CD8-positive, alpha-beta memory T cell (primary cell): ENCODE measurements at regions not wholly inside any gene's neighbourhood (a gene's known extent, or its start where the extent isn't known, plus 50 kb on each side); places are given as distances from the start of the nearest gene placed in this dataset.
"Not testable (repeated sequence)": the region's sequence is repeated elsewhere in the genome, so short reads cannot be mapped to it uniquely, and the experiment has no call there.

Source experiments
- CTCF ChIA-PET: fragments of 350-600 bp; sonication (Branson Sonifier 250); formaldehyde crosslinking; loops from one replicate; lab custom pipeline; 2021; ENCODE audit warnings: antibody characterized with exemption; lab: Charles Lee
- POLR2A ChIA-PET: fragments of 350-600 bp; sonication (Branson Sonifier 250); formaldehyde crosslinking; loops from one replicate; lab custom pipeline; 2021; ENCODE audit warnings: antibody characterized with exemption; lab: Charles Lee
- DNase-seq, 5 donors: peaks; one replicate each; pipeline versions ENCODE4 v3.0.0 to v3.0.0-alpha.2; 2020 to 2022; ENCODE audit warnings: mixed read lengths in 1 of 5
- H3K27ac ChIP-seq: one replicate; pipeline ENCODE4 v1.7.0; 2013; ENCODE audit warnings: low read depth, mild to moderate bottlenecking, low read length, moderate library complexity
- H3K27me3 ChIP-seq: 2 replicates; pipeline ENCODE4 v1.7.0; 2013; ENCODE audit warnings: low read length, mild to moderate bottlenecking; ENCODE audit not compliant: insufficient read depth, poor library complexity, severe bottlenecking
- H3K36me3 ChIP-seq: 2 replicates; pipeline ENCODE4 v1.7.0; 2013; ENCODE audit warnings: mild to moderate bottlenecking, low read length, moderate library complexity; ENCODE audit not compliant: insufficient read depth
- H3K4me1 ChIP-seq: 2 replicates; pipeline ENCODE4 v1.7.0; 2013; ENCODE audit warnings: mild to moderate bottlenecking, low read length, moderate library complexity; ENCODE audit not compliant: insufficient read depth
- H3K4me3 ChIP-seq: 2 replicates; pipeline ENCODE4 v1.7.0; 2013; ENCODE audit warnings: mild to moderate bottlenecking, low read length
- H3K9me3 ChIP-seq: 2 replicates; pipeline ENCODE4 v1.7.0; 2013; ENCODE audit warnings: mild to moderate bottlenecking, low read length
- H3K27ac Mint-ChIP-seq, 8 donors: one replicate each; pipeline ENCODE4 v1.8.0; 2020 to 2021; ENCODE audit warnings: mixed read lengths in 8 of 8, mild to moderate bottlenecking in 6 of 8, inconsistent platforms in 3 of 8, moderate library complexity in 3 of 8
- H3K27me3 Mint-ChIP-seq, 2 donors: one replicate each; pipeline ENCODE4 v1.8.0; 2020 to 2021; ENCODE audit warnings: mixed read lengths in 2 of 2, mild to moderate bottlenecking in 1 of 2, moderate library complexity in 1 of 2
- H3K36me3 Mint-ChIP-seq, 3 donors: one replicate each; pipeline ENCODE4 v1.8.0; 2020 to 2021; ENCODE audit warnings: mixed read lengths in 3 of 3, inconsistent platforms in 1 of 3, mild to moderate bottlenecking in 1 of 3
- H3K4me1 Mint-ChIP-seq, 3 donors: one replicate each; pipeline ENCODE4 v1.8.0; 2020 to 2021; ENCODE audit warnings: mixed read lengths in 3 of 3, inconsistent platforms in 1 of 3, mild to moderate bottlenecking in 1 of 3
- H3K4me3 Mint-ChIP-seq, 7 donors: one replicate each; pipeline ENCODE4 v1.8.0; 2020 to 2021; ENCODE audit warnings: mixed read lengths in 7 of 7, mild to moderate bottlenecking in 6 of 7, moderate library complexity in 4 of 7, inconsistent platforms in 2 of 7
- H3K9me3 Mint-ChIP-seq, 5 donors: one replicate each; pipeline ENCODE4 v1.8.0; 2020 to 2022; ENCODE audit warnings: mixed read lengths in 5 of 5, mild to moderate bottlenecking in 3 of 5, moderate library complexity in 2 of 5, inconsistent platforms in 1 of 5

GRCh38 chr2:238509151-238509835 is 82.6 kb downstream of the ASB1 start:
- Mint-ChIP-seq H3K4me1 (peaks cover 0 to 19% (median 0%) of the 10 kb centered on the region in 3 donors), H3K9me3 (peaks cover 0 to 2% (median 0%) of the 10 kb centered on the region in 5 donors), H3K36me3 (no peaks in the 10 kb centered on the region), H3K4me3 (no peak overlapping the region), H3K27me3 (peaks cover 7 to 9% of the 10 kb centered on the region in 2 donors), H3K27ac (no peak overlapping the region)
- Histone ChIP-seq H3K9me3 (no peaks in the 10 kb centered on the region), H3K27me3 (no peaks in the 10 kb centered on the region), H3K27ac (no peak overlapping the region), H3K4me1 (no peaks in the 10 kb centered on the region), H3K4me3 (no peak overlapping the region), H3K36me3 (no peaks in the 10 kb centered on the region)
- POLR2A ChIA-PET: no interaction called here
- CTCF ChIA-PET: no interaction called here
- no peak for DNase-seq

- ChIA-PET CTCF (no interaction called here), POLR2A (no interaction called here)
- H3K27ac Mint-ChIP-seq: no peak overlapping the region
- H3K27ac ChIP-seq: no peak overlapping the region
- peaks cover 7 to 9% of the 10 kb centered on the region in 2 donors for H3K27me3 Mint-ChIP-seq
- peaks cover 0 to 18% (median 0%) of the 10 kb centered on the region in 3 donors for H3K4me1 Mint-ChIP-seq
- no peak overlapping the region for H3K4me3 ChIP-seq
- no peaks in the 10 kb centered on the region for H3K27me3 ChIP-seq
- peaks cover 0 to 2% (median 0%) of the 10 kb centered on the region in 5 donors for H3K9me3 Mint-ChIP-seq
- no peak overlapping the region for H3K4me3 Mint-ChIP-seq
- no peak for DNase-seq
- no peaks in the 10 kb centered on the region for H3K36me3 ChIP-seq
- no peaks in the 10 kb centered on the region for H3K36me3 Mint-ChIP-seq
- no peaks in the 10 kb centered on the region for H3K9me3 ChIP-seq
- H3K4me1 ChIP-seq: no peaks in the 10 kb centered on the region
Measured at GRCh38 chr2:238509903-238510302, 83.2 kb downstream of the ASB1 start.

- H3K4me1 ChIP-seq: no peaks in the 10 kb centered on the region
- ChIA-PET POLR2A (no interaction called here), CTCF (no interaction called here)
- no peak overlapping the region for H3K27ac ChIP-seq
- H3K4me3 Mint-ChIP-seq: no peak overlapping the region
- H3K27ac Mint-ChIP-seq: peak overlapping the region in 1 of 8 donors; percentile 29
- H3K4me3 ChIP-seq: no peak overlapping the region
- H3K9me3 ChIP-seq: no peaks in the 10 kb centered on the region
- H3K36me3 Mint-ChIP-seq: no peaks in the 10 kb centered on the region
- no peaks in the 10 kb centered on the region for H3K36me3 ChIP-seq
- peaks cover 0 to 6% (median 0%) of the 10 kb centered on the region in 3 donors for H3K4me1 Mint-ChIP-seq
- H3K27me3 Mint-ChIP-seq: peaks cover 9 to 14% of the 10 kb centered on the region in 2 donors
- peaks cover 0 to 5% (median 4%) of the 10 kb centered on the region in 5 donors for H3K9me3 Mint-ChIP-seq
- DNase-seq: no peak
- H3K27me3 ChIP-seq: no peaks in the 10 kb centered on the region
Measured at GRCh38 chr2:238510911-238511613, 84.3 kb downstream of the ASB1 start.

- Histone ChIP-seq H3K4me3 (no peak overlapping the region), H3K9me3 (no peaks in the 10 kb centered on the region), H3K27me3 (no peaks in the 10 kb centered on the region), H3K36me3 (no peaks in the 10 kb centered on the region), H3K27ac (no peak overlapping the region), H3K4me1 (no peaks in the 10 kb centered on the region)
- Mint-ChIP-seq H3K27me3 (peaks cover 9 to 14% of the 10 kb centered on the region in 2 donors), H3K36me3 (peaks cover 0 to 2% (median 0%) of the 10 kb centered on the region in 3 donors), H3K9me3 (peaks cover 0 to 7% (median 7%) of the 10 kb centered on the region in 5 donors), H3K4me3 (no peak overlapping the region), H3K27ac (no peak overlapping the region), H3K4me1 (peaks cover 0 to 5% (median 0%) of the 10 kb centered on the region in 3 donors)
- ChIA-PET POLR2A (no interaction called here), CTCF (no interaction called here)
- no peak for DNase-seq
Measured at GRCh38 chr2:238511614-238511950, 84.9 kb downstream of the ASB1 start.

GRCh38 chr2:238512247-238512867 is 85.6 kb downstream of the ASB1 start:
- POLR2A ChIA-PET: no interaction called here

GRCh38 chr2:238513346-238513745 is 86.6 kb downstream of the ASB1 start:
- H3K27ac Mint-ChIP-seq: no peak overlapping the region
- ChIA-PET CTCF (interaction anchor here (1.3 to 1.4 kb wide), 2 partner anchors 9 to 35 kb away, joined by 4 to 5 read pairs; no protein-coding TSS in a partner anchor), POLR2A (no interaction called here)
- H3K27ac ChIP-seq: no peak overlapping the region
- H3K4me1 ChIP-seq: no peaks in the 10 kb centered on the region
- H3K27me3 ChIP-seq: no peaks in the 10 kb centered on the region
- peaks cover 6 to 13% of the 10 kb centered on the region in 2 donors for H3K27me3 Mint-ChIP-seq
- H3K9me3 ChIP-seq: peaks cover 6% of the 10 kb centered on the region
- H3K36me3 ChIP-seq: no peaks in the 10 kb centered on the region
- H3K4me3 ChIP-seq: no peak overlapping the region
- no peak overlapping the region for H3K4me3 Mint-ChIP-seq
- H3K36me3 Mint-ChIP-seq: peaks cover 0 to 11% (median 0%) of the 10 kb centered on the region in 3 donors
- no peak for DNase-seq
- peaks cover 6 to 19% (median 14%) of the 10 kb centered on the region in 5 donors for H3K9me3 Mint-ChIP-seq
- no peaks in the 10 kb centered on the region for H3K4me1 Mint-ChIP-seq

More at GRCh38 chr2:238512247-238512867, 85.6 kb downstream of the ASB1 start:
- H3K27ac Mint-ChIP-seq: no peak overlapping the region
- Histone ChIP-seq H3K4me3 (no peak overlapping the region), H3K27ac (no peak overlapping the region), H3K9me3 (peaks cover 6% of the 10 kb centered on the region), H3K36me3 (no peaks in the 10 kb centered on the region), H3K27me3 (no peaks in the 10 kb centered on the region), H3K4me1 (no peaks in the 10 kb centered on the region)
- H3K9me3 Mint-ChIP-seq: peaks cover 0 to 12% (median 9%) of the 10 kb centered on the region in 5 donors
- CTCF ChIA-PET: interaction anchor here (1.3 kb wide), 1 partner anchor 34 kb away, joined by 4 read pairs; no protein-coding TSS in a partner anchor
- peaks cover 9 to 13% of the 10 kb centered on the region in 2 donors for H3K27me3 Mint-ChIP-seq
- no peak overlapping the region for H3K4me3 Mint-ChIP-seq
- H3K4me1 Mint-ChIP-seq: peaks cover 0 to 5% (median 0%) of the 10 kb centered on the region in 3 donors
- peaks cover 0 to 4% (median 0%) of the 10 kb centered on the region in 3 donors for H3K36me3 Mint-ChIP-seq
- DNase-seq: no peak

GRCh38 chr2:238514024-238514423 is 87.3 kb downstream of the ASB1 start:
- H3K9me3 ChIP-seq, H3K4me3 ChIP-seq, H3K27ac Mint-ChIP-seq, H3K4me1 ChIP-seq, DNase-seq, H3K27me3 Mint-ChIP-seq, H3K4me1 Mint-ChIP-seq, H3K27me3 ChIP-seq, H3K27ac ChIP-seq, H3K4me3 Mint-ChIP-seq, H3K36me3 ChIP-seq, POLR2A ChIA-PET: not testable (repeated sequence)
- Mint-ChIP-seq H3K9me3 (peaks cover 6 to 20% (median 14%) of the 10 kb centered on the region in 5 donors), H3K36me3 (peaks cover 0 to 11% (median 0%) of the 10 kb centered on the region in 3 donors)
- CTCF ChIA-PET: interaction anchor here (1.3 to 1.4 kb wide), 2 partner anchors 10 to 53 kb away, joined by 3 to 5 read pairs; no protein-coding TSS in a partner anchor

GRCh38 chr2:238515377-238515776 is 88.7 kb downstream of the ASB1 start:
- DNase-seq: no peak
- H3K27ac ChIP-seq: no peak overlapping the region
- H3K36me3 Mint-ChIP-seq: peaks cover 0 to 11% (median 0%) of the 10 kb centered on the region in 3 donors
- peaks cover 6% of the 10 kb centered on the region for H3K9me3 ChIP-seq
- no peaks in the 10 kb centered on the region for H3K4me1 Mint-ChIP-seq
- H3K4me3 ChIP-seq: no peak overlapping the region
- H3K36me3 ChIP-seq: no peaks in the 10 kb centered on the region
- peaks cover 6 to 21% (median 18%) of the 10 kb centered on the region in 5 donors for H3K9me3 Mint-ChIP-seq
- H3K4me1 ChIP-seq: no peaks in the 10 kb centered on the region
- no peak overlapping the region for H3K4me3 Mint-ChIP-seq
- no peak overlapping the region for H3K27ac Mint-ChIP-seq
- ChIA-PET CTCF (no interaction called here), POLR2A (no interaction called here)
- H3K27me3 ChIP-seq: no peaks in the 10 kb centered on the region
- H3K27me3 Mint-ChIP-seq: peaks cover 2 to 8% of the 10 kb centered on the region in 2 donors
